CD4-positive, alpha-beta T cell treated with Interferon alpha-2 for 1 hour (primary cell): ENCODE measurements at regions not wholly inside any gene's neighbourhood (a gene's known extent, or its start where the extent isn't known, plus 50 kb on each side); places are given as distances from the start of the nearest gene placed in this dataset.
"Not testable (repeated sequence)": the region's sequence is repeated elsewhere in the genome, so short reads cannot be mapped to it uniquely, and the experiment has no call there.

Source experiments
- DNase-seq, 2 donors: peaks; one replicate each; pipeline ENCODE4 v3.0.0-alpha.2; 2020 to 2022

DNA sequence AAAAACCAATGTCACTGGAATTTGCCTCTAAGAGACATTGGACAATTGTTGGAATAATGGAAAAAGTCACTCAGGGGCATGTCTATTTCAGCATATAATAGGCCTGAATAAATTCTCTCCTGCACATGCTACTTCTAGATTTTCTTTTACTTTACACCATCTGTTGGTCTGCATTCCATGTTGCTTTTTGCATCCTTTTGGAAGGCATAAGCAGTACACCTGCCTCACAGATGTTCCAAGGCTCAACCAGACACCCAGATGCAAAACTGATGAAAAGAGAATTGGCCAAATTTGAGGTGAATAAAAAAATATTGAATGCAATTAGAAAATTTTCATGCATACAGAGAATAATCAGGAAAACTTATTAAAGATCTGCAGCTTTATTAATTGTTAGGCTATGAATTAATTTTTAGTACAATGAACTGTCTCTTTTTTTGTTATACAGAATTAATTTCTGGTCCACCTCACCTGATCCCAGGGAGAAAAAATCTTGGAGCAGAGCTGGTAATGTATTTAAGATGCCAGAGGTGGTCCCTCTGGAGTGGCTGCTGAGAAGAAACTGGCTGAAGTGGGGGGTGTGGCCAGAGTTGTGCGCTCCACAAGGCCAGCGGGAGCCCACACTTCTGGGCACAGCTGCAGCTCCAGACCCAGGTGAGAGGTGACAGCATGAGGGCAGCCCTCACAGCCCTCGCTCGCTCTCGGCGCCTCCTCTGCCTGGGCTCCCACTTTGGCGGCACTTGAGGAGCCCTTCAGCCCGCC lies 778.6 kb downstream of the CDH11 start:
- no peak for DNase-seq

DNA sequence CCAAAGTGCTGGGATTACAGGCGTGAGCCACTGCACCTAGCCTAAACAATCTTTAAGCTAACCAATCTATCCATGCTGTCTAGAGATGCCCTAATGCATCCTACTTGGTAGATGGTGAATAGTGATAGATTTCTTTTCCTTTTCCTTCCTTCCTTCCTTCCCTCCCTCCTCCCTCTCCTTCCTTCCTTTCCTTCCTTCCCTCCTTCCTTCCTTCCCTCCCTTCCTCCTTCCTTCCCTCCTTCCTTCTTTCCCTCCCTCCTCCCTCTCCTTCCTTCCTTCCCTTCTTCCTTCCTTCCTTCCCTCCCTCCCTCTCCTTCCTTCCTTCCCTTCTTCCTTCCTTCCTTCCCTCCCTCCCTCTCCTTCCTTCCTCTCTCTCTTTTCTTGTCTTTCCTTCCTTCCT lies 780.5 kb downstream of the CDH11 start:
- not testable (repeated sequence) for DNase-seq

DNA sequence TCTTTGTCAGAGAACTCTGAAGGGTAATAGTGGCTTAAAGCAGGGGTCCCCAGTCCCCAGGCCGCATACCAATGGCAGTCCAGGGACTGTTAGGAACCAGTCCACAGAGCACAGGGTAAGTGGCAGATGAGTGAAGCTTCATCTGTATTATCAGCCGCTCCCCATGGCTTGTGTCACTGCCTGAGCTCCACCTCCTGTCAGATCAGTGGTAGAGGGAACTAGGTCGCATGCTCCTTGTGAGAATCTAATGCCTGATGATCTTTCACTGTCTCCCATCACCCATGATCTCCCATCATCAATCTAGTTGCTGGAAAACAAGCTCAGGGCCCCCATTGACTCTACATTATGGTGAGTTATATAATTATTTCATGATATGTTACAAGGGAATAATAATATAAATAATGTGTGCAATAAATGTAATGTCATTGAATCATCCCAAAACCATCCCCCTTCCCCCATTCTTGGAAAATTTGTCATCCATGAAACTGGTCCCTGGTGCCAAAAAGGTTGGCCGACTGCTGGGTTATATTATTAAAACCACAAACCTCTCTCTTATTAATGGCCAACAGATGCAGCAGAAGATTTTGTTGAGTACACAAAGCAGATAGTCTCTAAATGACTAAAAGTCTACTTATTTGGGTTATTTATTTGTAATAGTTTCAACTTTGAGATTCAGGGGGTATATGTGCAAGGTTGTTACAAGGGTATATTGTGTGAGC lies 782.7 kb downstream of the CDH11 start:
- DNase-seq: no peak

DNA sequence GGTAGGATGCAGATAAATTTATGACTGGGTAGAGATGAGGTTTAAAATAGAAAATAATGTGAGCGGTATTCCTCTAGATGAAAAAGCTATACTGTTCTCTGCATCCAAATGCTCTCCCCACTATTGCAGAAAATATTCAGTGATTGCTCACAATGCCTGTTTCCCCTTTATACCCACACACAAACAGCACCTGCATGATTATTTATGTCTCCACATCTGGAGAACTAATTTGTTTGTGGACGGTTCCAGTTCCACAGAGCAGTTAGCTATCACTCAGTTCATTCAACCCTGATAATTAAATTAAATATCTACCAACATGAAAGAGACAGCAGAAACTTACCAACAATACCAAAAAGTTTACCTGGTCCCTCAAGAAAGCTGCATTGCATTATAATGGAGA lies 800.0 kb downstream of the CDH11 start:
- no peak for DNase-seq

DNA sequence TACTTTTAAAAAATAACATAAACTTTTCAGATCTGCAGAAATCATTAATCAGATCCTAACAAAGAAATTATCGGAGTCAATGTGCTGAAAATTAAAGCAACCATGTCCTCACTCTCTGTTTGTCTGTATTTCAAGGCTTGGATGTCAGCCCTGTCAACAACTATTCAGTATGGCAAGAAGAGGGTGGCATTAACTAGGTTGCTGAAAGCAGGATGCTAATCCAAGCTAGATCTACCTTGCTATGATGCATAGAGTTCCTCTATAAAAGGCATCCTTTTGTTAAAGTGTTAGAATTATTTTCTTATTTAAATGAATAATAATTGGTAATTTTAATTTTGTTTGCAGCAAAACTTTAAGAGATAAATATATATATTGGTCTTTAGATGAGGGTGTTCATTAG lies 800.8 kb downstream of the CDH11 start:
- DNase-seq: no peak

DNA sequence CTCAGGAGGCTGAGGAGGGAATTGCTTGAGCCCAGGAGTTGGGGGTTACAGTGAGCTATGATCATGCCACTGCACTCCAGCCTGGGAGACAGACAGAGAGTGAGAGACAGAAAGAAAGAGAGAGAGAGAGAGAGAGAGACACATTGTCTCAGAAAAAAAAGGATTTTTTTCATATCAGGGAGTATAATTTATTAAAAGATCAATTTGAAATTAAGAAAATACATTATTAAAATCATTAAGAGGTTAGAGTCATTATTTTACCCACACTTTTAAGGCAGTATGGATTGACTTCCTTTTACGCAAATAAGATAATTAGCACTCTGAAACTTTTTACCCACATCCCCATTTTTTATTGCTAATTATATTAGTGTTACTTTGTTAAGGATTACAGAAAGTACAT lies 804.3 kb downstream of the CDH11 start:
- DNase-seq: no peak

DNA sequence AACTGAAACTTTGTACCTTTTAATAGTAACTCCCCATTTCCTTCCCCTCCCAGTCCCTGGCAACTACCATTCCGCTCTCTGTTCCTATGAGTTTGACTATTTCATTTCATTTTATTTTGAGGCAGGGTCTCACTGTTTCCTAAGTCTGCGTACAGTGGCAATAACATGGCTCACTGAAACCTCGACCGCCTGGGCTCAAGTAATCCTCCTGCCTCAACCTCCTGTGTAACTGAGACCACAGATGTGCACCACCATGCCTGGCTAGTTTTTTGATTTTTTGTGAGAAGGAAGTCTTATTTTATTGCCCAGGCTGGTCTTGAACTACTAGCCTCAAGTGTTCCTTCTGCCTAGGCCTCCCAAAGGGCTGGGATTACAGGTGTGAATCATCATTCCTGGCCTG lies 808.1 kb downstream of the CDH11 start:
- DNase-seq: no peak

DNA sequence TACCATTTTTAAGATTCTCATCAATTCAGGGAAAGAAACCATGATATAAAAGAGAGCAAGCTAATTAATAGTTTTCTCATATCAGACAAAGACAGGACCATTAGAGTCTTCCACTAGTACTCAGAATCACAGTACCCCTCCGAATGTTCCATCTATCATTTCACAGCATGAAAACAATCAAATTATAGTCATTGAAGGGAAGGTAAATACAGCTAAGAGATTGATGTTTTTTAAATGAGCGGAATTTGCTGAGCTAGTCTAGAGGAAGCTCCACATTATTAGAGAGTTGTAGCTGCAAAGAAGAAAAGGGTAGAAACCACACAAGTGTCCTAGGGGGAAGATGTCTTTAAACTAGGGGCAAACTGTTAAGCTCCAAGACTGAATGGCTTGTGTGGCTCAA lies 808.9 kb downstream of the CDH11 start:
- no peak for DNase-seq

DNA sequence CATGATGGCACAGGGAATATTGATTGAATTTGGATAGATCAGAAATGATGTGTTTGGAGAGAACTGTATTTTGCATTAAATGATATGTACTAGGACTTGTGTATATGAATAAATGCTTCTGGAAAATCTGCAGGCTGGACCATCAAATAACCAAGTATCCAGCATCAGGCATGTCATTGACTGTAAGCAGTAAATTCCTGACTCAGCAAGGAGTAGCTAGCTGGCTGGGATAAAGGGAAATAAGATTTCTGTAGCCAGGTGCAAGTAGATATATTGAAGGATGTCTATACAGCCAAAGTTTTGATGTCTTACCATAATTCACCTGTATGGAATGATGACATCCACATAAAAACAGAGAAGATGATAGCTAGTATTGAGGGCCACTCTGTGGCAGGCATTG lies 809.6 kb downstream of the CDH11 start:
- DNase-seq: no peak

DNA sequence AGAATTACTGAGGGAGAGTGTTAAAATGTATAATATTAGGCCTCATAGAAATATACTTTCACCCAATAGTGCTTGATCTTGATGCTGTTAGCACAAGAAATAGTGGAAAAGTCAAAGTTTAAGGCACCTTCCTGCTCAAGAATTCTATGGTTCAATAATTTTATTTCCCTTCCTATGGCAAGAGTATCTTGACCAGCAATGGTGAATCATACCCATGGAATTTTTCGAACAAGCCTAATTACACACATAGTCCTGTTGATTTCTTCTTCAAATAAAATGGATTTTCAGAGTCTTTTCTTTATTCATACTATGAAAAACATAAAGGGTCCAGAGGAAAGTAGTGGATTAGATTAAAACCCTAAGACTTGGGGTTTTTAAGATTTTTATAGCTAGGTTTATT lies 810.6 kb downstream of the CDH11 start:
- DNase-seq: no peak

DNA sequence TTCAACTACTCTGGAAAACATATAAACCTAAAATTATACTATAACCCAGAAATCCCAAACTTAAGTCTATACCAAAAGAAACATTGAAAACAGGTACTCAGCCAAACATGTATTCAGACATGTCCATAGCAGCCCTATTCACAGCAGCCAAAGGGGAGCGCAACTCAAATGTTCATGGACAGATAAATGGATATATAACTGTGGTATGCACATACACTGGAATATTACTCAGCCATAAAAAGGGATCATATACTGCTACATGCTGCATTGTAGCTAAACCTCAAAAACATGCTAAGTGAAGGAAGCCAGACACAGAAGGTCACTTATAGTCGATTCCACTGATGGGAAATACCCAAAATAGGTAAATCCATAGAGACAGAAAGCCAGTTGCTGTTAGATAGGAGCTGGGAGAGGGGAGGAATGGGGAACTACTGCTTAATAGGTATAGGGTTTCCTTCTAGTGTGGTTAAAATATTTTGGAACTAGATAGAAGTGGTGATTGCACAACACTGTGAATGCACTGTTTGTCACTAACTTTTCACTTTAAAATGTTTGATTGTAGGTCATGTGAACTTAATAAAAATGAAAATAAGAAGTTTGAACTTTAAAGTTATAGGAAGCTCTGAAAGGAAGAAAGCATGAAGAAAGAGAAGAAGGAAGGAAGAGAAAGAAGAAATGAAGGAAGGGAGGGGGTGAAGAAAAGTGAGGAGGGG lies 812.3 kb downstream of the CDH11 start:
- no peak for DNase-seq

DNA sequence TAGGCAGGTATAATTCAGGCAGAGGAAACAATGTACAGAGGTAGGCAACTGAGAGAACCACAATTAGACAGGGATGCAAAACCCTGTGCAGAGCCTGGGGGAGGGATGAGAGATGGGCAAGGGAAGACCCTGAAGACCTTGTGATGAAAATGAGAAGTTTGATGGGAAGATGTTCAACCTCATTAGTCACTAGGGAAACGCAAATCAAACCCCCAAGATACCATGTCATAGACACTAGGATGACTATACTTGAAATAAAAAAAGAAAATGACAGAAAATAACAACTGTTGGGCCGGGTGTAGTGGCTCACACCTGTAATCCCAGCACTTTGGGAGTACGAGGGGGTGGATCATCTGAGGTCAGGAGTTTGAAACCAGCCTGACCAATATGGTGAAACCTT lies 813.1 kb downstream of the CDH11 start:
- no peak for DNase-seq

DNA sequence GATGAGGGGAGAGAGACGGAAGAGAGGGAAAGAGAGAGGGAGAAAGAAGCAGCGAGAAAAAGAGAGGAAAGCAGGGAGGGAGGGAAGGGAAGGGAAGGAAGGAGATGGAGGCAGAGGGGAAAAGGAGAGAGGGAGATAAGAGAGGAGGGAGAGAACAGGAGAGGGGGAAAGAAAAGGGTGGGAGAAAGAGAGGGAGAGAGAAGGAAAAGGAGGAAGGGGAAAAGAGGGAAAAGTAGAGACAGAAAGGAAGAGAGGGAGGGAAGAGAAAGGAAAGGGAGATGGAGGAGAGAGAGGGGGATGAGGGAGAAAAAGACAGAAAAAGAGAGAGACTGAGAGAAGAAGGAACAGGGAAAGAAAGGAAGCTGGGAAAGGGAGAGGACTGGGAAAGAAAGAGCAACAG lies 814.4 kb downstream of the CDH11 start:
- no peak for DNase-seq

DNA sequence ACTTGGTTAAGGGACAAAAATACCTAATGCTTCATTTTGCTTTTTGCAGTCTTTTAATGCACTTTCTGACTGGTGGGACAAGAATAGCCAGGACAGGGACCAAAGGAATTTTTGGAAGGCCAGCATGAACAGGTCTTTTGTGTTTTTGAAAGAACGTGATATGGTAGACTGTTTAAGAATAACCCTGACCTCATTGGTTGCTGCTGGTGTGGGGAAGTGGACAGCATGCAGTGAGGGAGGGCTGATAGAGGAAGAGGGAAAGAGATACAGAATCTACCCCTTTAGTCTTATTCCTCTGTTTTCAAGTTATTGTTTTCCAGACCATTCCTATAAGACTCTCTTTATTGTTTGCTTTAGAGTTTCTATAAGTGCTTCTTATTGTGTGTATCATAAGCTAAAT lies 816.2 kb downstream of the CDH11 start:
- no peak for DNase-seq

DNA sequence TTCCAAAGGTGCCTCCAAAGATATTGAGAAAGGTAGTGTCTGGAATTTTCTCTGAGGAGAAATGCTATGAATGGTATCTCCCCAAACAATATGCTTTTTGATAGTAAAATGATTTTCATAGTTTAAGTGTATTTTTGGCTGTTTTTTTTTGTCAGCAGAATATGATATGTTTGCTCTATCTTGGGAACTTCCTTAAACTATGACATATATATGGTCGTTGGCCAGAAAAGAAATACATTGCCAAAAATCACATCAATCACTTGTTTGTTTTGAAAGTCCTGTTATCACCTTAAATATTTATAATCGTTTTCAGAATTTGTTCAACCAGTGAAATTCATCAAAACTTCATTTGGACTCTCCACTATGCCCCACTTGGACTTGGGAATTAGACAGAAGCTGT lies 816.9 kb downstream of the CDH11 start:
- DNase-seq: no peak

DNA sequence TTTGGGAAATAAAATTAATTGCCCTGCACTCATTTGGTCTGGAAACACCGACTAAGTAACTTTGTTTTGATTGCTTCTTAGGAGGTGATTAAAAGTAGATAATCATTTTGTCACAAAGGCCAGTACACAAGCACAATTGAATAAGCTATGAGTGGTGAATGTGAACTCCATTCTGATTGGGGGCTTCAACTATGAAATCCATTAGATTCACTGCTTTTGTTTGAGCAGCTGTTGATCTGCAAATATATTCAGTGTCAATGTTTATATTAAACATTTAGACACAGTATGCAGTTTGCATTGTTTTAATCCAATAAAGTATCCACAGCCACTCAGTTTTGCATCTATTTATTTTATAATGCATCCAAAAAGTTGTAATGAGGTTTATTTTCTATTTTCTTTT lies 817.5 kb downstream of the CDH11 start:
- DNase-seq: no peak

DNA sequence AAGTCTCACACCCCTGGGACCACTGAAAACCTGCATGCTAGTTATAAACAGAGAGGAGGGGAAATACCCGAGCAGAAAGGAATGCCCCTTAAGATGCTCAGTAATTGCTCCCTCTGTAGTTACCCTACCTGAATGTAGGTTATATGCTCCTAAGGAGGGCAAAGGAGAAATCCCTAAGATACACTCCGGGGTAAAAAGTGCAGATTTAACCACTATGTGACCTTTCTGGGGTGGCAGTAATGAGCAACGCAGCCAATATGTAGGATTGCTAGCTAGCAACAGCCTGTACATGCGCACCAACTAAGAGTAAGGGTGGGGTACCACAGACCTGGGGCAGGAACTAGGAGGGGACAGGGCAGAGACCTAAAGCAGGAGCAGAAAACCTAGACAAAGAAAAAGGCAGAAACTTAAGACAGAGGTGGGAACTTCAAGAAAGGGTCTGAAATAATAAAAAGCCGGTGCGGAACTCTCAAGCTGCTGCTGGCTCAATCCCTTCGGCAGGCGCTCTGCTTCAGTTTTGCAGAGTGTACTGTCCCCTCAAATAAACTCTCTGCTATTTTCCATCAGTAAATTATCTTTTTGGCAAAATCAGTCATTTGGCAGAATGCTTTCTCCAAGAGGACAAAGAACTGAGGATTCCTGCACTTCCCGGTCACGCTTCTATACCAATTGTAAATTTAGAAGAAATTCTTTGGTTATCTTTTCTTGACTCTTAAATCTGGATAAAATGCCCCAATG lies 823.8 kb downstream of the CDH11 start:
- no peak for DNase-seq

DNA sequence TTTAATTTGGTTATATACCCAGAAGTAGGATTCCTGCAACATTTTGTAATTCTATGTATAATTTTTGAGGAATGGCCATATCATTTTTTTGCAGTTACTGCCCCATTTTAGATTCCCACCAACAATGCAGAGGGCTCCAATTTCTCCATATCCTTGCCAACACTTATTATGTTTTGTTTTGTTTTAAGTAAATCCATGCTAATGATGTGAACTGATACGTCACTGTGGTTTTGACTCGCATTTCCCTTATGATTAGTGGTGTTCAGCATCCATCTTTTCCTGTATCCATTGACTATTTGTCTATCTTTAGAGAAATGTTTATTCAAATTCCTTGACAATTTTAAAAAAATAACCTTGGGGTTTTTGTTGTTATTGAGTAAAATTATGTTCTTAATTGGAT lies 826.4 kb downstream of the CDH11 start:
- no peak for DNase-seq

DNA sequence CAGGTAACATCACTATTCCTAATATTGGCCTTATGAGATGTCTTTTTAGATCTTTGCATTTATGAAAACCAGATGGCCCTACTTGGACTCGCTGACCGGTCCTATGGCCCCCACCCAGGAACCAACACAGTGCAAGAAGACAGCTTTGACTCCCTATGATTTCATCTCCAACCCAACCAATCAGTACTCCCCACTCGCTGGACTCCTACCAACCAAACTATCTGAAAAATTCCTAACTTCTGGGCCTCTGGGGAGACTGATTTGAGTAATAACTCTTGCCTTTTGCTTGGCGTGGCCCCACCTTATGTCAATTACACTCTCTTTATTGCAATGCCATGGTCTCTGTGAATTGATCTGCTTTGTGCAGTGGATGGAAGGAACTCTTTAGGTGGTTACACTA lies 828.9 kb downstream of the CDH11 start:
- DNase-seq: no peak

DNA sequence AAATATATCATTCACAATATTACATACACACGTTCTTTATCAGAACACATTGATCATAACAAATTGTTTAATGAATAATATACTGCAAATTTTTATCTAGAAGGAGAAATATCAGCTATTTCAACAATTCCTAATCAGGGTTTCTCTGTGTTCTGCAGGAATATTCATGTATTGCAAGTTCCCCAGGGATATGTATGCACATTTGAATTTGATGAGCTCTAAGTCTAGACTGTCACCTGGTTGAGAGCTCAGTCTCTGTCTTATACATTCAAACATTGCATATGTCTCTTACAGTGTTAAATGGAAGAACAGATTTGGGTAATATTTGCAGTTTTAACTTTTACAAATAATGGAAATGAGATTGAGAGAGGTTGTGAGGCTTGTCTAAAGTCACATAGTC lies 829.7 kb downstream of the CDH11 start:
- no peak for DNase-seq

DNA sequence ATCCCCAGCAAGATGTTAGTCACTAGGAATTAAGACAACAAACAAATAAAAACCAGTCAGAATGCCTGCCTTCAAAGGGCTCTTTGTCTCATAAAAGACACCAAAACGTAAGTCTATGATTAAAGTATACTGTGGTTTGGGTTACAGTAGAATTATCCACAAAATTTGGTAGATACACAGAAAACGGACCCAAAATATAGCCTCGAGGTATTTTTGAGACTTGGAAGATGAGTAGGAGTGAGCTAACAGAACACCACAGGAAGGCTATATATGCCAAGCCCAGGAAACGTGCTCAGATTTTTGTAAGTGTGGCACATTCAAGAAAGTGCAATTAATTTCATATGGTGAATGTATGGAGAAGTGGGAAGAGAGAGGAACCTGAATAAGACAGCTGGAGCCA lies 831.4 kb downstream of the CDH11 start:
- no peak for DNase-seq

DNA sequence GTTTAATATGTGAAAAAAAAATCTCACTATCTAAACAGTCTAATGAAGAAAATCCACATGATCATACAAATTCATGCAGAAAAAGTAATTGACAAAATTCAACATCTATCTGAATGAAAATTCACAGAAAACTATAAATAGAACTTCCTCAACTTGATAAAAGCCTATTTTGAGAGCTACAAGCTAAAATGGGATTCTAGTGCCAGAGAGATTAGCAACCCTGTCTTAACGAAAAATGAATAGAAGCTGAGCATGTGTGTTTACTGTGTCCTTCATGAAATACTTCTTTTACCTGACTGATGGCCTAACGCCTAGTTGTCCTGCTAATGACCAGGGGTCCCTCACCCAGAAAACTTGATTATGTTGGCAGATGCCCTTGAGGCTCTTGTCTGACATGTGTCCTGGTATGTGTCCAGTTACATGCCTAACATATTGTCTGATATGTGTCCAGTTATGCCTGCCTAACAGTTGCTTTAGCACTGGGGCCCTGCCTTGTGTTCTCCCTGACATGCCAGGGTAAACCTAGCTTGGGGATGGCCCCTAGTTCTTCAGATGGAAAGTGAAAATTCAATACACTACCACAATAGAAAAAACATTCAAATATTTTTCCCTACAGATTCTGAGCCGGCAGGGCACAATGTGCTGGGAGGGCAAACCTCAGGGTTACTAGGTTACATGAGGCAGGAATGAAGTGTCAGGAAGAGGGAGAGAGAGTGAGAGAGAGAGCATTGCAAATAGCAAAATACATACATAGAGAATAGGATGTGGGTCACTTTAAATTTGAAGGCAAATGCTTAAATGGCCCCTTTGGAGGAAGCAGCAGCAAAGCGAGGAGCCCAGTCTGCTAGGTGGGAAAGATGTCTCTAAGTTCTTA lies 834.0 kb downstream of the CDH11 start:
- no peak for DNase-seq
